ENCODE measurements at regions not wholly inside any gene's neighbourhood (a gene's known extent, or its start where the extent isn't known, plus 50 kb on each side); places are given as distances from the start of the nearest gene placed in this dataset.

DNA sequence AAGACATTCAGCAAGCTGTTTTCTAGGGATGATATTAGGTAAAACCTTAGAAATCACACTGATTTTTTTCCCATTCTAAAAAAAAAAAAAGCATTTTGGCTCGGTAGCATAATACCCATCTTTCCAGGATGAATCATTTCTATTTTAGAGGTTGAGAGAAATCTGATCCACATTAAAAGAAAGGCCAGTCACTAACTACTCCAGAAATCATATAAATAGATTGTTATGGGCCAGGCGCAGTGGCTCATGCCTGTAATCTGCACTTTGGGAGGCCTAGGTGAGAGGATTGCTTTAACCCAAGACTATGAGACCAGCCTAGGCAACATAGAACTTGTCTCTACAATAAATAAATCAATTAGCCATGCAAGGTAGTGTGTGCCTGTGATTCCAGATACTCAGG is 164.3 kb downstream of the BAMBI start:
- DNase-seq (ENCODE audit: missing footprints) (no peak), ATAC-seq (peak; percentile 48)
- intact Hi-C loops (cut with DNase I): loop anchor here (5.0 kb wide), 1 partner anchor 164 kb away; the partner anchor contains the start of gene BAMBI

DNA sequence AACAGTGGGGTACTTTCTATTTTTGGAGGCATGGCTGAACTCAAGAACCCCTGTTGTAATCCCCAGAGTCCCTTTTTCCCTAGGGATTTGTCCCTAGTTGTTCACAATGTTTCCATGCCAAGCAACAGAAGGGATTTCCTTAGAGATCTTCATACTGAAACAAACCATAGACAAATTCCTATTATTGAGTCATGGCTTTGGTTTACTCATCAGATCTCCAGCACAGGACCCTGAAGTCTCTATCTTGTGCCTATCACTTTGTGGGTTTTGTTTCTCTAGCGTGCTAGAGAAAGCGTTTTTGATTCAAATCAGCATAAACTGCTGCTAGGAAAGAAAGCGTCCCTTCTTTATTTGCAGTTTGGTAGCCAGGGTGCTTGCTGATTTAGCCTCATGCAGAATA is 165.0 kb downstream of the BAMBI start:
- ATAC-seq: no peak
- no peak for DNase-seq (ENCODE audit: missing footprints)
- intact Hi-C loops (cut with DNase I): loop anchor here (5.0 kb wide), 1 partner anchor 165 kb away; the partner anchor contains the start of gene BAMBI

DNA sequence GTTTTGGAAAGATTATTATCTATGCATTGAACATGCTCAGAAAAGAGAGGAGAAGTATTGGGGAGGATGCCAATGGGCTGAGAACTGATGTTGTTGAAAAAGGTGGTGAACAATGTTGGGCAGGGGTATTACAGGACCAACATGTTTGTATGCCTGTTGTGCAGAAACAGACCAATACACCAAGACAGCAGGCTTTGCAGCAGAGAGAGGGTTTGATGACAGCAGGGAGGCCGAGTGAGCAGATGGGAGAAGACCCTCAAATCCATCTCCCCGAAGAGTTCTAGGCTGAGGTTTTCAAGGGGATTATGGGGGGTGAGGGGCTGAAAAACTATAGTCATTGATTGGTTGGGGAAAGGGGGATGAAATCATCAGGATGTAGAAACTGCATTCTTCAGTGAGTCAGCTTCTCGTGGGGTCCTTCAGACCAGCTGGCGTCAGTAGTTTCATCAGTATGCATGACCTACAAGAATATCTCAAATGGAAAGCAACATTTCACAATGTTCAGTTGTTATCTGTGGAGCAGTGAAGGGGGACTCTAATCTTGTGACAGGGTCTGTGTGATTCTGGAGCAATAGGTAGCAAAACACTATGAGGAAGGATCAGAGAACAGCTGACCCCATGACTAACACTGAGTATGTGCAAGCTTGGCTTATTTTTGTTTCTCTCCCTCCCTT is 167.8 kb downstream of the BAMBI start:
- no peak for DNase-seq (ENCODE audit: missing footprints)
- intact Hi-C loops (cut with DNase I): no loop called here
- ATAC-seq: no peak

DNA sequence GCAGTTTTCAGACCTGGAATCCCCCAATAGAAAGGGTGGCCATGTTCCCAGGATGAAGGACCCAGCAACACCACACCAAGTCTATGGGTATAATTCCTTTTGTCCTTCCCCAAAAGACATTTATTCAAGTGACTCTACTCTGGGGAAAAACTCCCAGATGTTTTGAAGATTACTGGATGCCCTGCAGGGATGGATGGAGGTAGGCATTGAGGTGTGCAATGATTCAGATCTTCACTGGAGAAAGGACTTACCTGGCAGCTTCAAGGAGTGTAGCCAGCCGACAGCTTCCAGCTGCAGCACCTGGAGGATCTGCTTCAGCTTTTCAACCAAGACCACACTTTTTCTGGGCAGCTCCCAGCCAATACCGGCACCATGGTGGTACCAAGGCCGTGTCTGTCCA is 172.0 kb downstream of the BAMBI start:
- no peak for DNase-seq (ENCODE audit: missing footprints)
- no peak for ATAC-seq
- intact Hi-C loops (cut with DNase I): no loop called here

DNA sequence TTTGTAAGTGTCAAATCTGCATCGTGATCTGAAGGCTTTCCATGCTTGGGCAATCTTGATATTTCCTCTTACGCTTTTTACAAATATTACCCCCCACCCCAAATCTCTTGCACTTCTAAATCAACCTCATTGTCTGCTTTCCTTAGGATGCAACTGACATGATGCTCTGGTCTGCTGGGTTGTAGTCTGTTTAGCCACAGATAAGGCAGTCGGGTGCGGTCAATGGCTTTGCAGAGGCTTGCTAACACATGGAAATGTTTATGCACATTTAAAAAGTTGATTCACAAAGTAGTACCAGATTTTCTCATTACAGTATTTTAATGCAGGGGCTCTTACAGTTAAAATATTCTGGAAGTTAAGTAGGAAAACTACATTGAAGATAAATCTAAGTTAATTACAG is 172.5 kb downstream of the BAMBI start:
- DNase-seq (ENCODE audit: missing footprints) (no peak), ATAC-seq (no peak)
- intact Hi-C loops (cut with DNase I): no loop called here

DNA sequence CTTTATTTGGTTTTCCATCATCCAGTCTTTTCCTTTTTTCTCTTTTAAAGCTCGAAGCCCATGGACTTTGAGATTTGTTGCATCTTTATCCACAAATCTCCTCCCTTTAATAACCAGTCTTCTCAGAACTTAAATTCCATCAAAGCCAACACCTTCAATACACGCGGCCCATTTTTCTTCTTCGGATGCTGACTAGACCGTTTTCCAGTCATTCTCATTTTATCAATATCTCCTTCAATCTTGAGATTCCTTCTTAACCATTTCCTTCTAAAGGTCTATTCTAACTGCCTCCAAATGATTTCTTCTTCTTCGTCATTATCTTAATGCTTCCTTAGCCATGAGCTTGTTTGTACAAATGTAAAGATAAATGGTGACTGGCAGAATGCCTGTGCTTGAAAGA is 173.5 kb downstream of the BAMBI start:
- intact Hi-C loops (cut with DNase I): no loop called here
- DNase-seq (ENCODE audit: missing footprints) (no peak), ATAC-seq (no peak)

DNA sequence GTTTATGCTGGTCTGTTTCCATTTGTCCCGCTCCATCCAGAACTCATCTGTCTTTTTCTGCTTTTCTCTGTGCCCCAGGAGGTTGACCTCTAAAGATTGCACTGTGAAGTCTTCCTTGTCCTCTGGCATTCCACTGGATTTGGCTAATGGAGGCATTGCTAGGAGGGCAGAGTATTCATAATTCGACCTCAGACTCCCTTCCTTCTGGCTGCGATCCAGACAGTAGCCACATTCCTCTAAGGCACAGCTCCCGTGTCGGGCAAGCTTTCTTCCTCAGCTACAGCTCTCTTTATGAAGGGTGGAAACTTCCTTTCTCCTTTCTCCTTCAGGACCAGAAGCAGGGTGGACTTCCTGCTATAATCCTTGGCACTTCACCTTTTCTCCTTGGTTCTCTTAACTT is 175.9 kb downstream of the BAMBI start:
- intact Hi-C loops (cut with DNase I): no loop called here
- ATAC-seq (no peak), DNase-seq (ENCODE audit: missing footprints) (no peak)

DNA sequence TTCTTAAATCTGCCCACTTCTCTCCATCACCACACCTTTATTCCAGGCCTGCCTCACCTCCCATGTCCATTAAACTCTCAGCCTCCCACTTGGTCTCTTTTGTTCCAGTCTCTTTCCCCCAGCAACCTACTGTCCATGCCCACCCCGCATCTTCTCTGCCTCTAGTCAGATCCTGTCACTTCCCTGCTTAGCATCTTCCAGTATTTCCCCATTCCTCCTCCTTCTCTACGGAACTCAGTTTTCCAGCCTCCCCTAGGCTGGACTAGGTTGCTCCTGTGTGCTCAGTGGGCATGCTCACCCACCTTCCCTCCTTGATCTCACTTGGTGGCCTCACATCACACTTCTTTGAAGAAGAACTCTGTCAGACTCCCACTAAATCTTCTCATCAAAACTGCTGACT is 179.8 kb downstream of the BAMBI start:
- ATAC-seq (no peak), DNase-seq (ENCODE audit: missing footprints) (no peak)
- intact Hi-C loops (cut with DNase I): no loop called here

DNA sequence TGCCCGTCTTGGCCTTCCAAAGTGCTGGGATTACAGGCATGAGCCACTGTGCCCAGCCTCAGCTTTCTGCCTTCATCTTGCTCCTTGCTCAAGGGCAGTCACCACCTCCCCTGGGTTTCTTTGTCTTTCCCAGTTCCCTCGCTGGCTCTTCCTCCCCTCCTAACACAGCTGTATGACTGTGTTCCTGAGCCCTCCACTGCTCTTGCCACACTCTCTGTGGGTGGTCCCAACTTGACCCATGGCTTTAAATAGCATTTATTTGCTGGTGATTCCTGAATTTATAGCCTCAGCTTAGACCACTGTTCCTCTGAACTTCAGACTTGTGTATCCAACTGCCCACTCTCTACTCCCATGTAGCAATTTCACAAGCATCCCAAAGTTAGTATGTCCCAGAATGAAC is 181.3 kb downstream of the BAMBI start:
- no peak for DNase-seq (ENCODE audit: missing footprints)
- no peak for ATAC-seq
- intact Hi-C loops (cut with DNase I): no loop called here

DNA sequence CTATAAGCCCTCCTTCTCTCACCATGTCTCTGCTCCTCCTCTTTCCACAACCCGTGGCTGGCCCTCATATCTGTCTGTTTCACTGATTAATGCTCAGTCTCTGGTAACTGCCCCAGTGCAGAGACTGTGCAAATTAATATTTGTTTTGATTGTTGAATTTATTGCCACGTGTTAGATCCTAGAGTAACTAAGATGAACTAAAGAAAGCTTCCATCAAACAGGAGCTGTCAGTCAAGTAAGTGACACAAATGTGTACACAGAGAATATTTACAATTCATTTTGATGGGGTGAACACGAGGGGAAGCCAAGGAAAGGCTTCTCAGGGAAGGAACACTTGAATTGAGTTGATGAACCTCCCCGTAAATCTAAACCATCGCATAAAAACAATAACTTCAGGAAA is 182.5 kb downstream of the BAMBI start:
- intact Hi-C loops (cut with DNase I): no loop called here

DNA sequence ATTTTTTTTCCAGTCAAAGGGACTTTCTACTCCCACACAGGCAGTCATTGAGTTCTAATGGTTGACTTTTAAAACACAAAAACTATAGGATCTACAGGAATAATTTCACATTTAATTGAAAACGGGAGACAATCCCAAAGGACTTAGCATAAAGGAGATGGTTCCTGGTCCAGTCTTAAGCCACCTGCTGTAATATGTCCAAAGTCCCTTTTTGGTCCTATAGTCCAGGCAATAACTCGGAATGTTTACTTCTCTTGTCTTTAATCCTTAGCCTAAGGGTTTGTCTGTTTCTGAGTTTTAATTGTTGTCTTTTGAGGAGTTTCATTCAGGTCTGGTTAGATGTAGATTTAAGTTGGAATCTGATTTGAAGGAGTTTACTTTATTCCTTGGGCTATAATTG is 184.9 kb downstream of the BAMBI start:
- DNase-seq (ENCODE audit: missing footprints) (no peak), ATAC-seq (no peak)
- intact Hi-C loops (cut with DNase I): no loop called here

More for the DNA sequence above, 182.5 kb downstream of the BAMBI start:
- no peak for ATAC-seq
- DNase-seq (ENCODE audit: missing footprints): no peak

DNA sequence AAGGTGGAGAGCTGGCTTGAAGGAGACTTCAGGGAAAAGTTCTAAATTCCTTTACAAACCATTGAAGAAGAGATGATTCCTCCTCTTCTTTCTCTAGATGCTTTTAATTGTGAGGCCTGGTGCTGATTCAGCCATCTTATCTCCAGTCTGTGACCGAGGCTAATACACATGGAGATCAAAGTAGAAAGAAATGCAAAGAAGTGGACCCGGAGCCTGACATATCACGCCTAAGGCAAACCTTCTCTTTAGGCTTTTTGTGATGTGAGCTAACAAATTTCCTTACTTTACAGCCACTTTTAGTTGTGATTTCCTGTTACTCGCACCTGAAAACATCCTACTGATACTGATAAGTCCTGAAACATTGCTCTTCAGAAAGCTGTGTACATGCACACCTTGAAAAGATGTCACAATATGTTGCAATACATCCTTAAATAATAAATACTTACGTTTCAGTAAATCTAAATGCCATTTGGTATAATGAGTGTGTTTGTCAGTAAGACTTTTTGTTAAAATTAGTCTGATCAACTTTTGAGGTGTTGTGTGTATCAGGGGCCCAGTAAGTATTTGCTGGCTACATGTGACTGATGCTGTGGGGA is 192.4 kb downstream of the BAMBI start:
- ATAC-seq (no peak), DNase-seq (ENCODE audit: missing footprints) (no peak)
- intact Hi-C loops (cut with DNase I): no loop called here

DNA sequence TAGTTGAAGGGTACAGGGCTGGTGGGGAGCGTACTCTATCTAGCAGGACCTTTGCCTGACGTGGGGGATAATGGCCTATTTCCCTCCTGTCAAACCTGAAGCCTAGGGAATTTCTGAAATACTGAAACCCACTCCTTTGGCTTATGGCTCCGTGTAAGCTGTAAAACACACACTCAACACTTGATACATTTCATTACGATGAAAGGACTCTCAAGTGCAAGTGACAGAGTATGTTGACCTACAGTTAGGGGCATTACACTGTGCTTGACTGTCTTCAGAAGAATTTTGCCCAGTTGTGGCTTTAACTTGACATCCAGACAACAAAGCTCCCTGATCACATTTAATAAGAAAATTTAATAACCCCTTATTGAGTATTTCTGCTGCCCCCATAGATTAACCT is 194.3 kb downstream of the BAMBI start:
- intact Hi-C loops (cut with DNase I): no loop called here
- no peak for DNase-seq (ENCODE audit: missing footprints)
- no peak for ATAC-seq

DNA sequence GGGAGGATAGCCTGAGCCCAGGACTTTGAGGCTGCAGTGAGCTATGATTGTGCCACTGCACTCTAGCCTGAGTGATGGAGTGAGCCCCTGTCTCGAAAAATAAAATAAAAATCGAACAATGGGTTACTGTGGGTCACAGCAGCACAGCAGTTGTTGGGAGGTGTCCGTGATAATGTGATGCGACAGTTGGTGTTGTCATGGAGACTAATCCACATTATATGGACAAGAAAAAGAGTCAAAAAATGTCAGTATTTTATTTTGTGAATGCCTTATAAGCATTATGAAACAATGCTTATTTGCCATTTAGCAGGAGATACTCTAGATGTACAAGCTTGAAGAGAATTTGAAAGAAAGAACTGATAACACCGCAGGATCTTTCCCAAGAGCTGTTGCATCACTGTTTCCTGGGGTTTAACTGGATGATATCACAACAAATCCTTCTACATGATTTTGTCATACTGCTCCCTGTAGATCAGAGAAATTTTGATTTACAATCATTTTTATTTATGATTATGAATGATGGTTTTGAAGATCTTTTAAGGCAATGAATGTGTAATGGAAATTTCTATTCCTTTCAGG is 195.4 kb downstream of the BAMBI start:
- DNase-seq (ENCODE audit: missing footprints) (no peak), ATAC-seq (no peak)
- intact Hi-C loops (cut with DNase I): no loop called here

DNA sequence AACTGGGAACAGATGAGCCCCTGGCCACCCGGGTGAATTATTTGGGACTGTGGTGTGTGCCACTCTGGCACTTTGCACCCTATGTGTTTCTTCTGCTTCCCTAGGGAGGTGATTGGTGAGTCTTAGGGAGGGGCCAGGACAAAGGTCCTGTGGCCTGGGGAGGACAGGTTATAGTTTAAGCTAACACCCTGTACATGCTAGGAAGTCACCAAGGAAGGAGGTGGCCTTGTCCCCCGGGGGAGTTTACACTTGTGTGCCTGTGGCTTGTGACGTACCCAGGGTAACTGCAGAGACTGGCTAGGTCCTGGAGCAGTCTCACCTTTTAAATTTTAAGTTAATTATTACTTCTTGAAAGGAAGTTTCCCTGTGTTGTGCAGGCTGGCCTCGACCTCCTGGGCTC is 196.2 kb downstream of the BAMBI start:
- no peak for ATAC-seq
- DNase-seq (ENCODE audit: missing footprints): no peak
- intact Hi-C loops (cut with DNase I): no loop called here

DNA sequence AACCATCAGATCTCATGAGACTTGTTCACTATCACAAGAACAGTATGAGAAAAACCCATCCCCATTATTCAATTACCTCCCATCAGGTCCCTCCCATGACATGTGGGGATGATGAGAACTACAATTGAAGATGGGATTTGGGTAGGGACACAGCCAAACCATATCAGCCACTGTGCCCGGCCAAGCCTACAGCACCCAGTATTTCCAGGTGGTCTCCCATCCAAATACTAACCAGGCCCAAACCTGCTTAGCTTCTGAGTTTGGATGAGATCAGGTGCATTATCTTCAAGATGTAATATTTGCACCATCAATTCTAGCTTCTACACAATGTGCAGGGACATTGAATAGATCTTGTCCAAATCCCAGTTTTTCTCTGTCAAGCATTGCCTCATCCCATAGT is 196.9 kb downstream of the BAMBI start:
- DNase-seq (ENCODE audit: missing footprints) (no peak), ATAC-seq (no peak)
- intact Hi-C loops (cut with DNase I): no loop called here

DNA sequence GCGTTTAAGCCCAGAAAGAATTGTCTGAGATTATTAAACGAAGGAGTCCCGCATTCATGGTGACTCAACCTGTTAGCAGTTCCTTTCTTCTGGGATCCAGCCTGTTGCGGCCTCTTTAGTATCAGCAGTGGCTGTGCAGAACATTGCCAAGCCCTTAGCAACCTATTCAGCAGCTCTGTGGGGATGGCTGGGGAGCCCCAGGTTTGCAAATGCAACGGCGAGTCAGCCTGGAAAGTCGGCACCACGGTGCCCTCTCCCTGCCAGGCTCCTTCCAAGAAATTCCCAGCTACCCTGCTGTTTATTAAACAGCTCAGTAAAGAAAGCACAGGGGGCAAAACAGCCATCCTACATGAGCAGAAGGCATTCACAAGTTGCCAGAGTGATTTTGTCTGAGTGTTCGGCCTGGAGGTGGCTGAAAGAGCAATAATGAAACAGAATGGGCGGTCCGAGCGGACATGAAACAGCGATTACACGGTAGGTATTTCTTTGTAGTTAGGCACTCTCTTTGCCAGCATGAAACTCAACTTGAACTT is 198.3 kb downstream of the BAMBI start:
- DNase-seq (ENCODE audit: missing footprints) (no peak), ATAC-seq (no peak)
- intact Hi-C loops (cut with DNase I): no loop called here

DNA sequence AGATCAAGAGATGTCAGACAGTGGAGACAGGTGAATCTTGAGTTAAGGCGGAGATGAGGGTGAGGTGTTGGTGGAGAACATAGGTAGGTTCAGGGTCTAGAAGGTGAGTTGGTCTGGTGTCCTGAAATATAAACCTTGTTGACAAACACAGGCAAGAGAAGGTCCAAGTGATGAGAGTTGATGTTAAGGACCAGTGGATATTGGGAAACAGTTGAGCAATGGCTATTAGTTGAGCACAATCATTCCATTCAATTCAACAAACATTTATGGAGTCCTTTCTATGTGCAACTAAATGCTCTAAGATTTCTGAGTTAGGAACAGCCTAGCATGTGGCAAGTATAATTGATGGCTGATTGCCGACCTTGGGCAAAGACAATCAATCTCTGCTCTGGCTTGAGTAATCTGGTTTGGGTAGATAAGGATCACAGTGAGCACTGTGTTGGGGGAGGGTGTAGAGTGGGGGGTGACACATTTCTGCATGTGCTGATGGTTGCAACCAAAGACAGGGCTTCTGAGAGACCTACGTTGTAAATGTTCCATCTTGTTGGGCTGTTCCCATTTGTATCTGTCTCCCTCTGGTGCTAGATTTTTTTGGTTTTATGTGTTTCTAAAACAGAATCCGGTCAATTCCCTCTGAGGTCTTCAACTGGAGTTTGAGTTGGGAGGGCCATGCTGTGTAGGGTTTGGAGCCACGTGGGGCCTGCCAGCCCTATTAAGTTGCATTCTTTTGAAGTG is 201.1 kb downstream of the BAMBI start:
- ATAC-seq: no peak
- no peak for DNase-seq (ENCODE audit: missing footprints)
- intact Hi-C loops (cut with DNase I): loop anchor here (2.0 kb wide), 1 partner anchor 194 kb away; no protein-coding TSS in a partner anchor

DNA sequence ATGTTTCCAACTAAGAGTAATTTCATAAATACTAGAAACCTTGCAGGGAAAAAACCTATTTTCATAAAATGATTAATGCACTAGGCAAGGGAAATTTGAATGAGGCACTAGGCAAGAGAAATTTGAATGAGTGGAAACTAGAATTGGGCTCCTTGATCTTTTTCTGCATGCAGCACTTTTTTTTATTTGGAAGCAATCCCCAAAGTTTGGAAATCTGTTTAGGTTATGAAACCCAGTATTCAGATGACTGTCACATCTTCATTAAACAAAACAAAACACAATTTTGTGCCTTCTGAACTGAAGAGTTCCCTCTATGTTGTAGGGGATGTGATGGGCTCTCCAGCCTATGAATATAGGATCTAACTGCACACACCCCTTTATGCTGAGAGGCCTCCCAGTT is 201.9 kb downstream of the BAMBI start:
- intact Hi-C loops (cut with DNase I): loop anchor here (2.0 kb wide), 1 partner anchor 194 kb away; no protein-coding TSS in a partner anchor
- DNase-seq (ENCODE audit: missing footprints) (no peak), ATAC-seq (no peak)

Measured in Right ventricle myocardium inferior (tissue), 1 donor.